Esophagus mucosa (tissue), 1 donor: ENCODE measurements at regions not wholly inside any gene's neighbourhood (a gene's known extent, or its start where the extent isn't known, plus 50 kb on each side); places are given as distances from the start of the nearest gene placed in this dataset.
"Not testable (repeated sequence)": the region's sequence is repeated elsewhere in the genome, so short reads cannot be mapped to it uniquely, and the experiment has no call there.

Experiments used
- ATAC-seq: fragments of 200-7000 bp; cut with Tn5 transposase; one replicate; pipeline ENCODE4 v1.9.1; 2020
- donor health status: DM: yes; HTN: yes; CAD: no.

DNA sequence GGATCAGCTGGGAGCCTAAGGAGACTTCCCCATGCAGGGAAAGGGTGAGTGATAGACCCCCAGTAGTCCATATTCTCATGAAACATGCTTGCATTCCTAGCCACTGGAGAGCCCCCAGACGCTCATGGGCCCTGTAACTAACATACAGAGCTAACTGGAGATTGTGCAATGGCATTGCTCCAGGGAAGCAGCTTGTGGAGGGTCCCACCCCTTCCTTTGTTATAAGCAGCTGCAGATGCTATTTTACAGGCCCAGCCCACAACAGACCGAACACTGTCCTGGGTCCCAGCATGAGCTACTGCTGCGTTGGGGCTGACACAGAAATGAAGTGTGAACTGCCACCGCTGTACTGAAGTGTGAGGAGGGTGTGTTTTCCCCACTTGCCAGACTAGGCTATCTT is 1465.7 kb upstream of the DIAPH2 start:
- ATAC-seq = no peak

DNA sequence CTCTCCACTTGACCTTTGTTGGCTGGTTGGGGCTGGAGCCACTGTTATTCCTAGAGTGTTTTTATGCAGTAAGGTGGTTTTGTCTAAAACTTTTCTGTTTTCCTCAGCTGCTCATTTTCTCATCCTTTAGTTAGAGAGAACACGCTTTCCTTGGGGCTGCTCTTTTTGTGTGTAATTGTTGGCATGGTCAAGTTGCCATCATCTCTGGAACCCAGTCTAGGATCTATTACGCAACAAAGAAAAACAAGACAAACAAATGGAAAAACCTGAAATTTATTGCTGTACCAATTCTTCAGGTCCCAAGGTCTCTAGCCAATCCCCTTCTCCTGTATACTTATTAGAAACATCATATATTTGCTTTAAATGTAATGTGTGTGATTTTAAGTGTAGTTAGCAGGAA is 1436.3 kb upstream of the DIAPH2 start:
- no peak for ATAC-seq

DNA sequence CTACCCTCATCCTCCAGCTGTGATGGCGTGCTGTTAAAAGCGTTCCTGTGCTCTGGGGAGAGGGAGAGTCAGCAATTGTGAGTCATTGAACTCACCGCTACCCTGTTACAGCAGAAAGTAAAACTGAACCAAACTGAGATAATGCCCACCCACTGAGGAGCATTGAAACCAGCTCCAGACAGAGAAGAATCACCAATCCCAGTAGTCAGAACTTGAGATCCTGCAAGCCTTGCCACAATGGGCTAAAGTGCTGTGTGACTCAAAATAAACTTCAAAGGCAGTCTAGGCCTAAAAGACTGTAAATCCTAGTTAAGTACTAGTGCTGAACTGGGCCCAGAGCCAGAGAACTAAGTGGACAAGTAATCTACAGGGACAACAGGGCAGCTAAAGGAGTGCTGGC is 1394.2 kb upstream of the DIAPH2 start:
- ATAC-seq = peak; percentile 42

DNA sequence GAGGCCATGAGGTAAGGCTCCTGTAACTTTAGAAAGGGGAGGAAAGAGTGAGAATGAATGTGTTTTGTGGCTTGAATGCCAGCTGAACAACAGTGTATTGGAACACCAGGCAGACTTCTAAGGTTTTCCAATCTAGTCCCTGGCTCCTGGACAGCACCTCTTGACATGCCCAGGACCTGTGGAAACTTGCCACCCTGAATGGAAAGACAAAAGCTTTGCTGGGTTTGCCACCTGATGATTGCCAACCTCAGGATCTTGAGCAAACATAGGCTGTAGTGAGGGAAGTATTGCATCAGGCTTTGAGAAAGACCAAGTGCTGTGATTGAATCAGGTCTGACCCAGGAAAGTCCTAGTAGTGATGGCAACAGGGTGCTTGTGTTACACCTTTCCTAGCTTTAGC is 1393.1 kb upstream of the DIAPH2 start:
- ATAC-seq = peak; percentile 74

DNA sequence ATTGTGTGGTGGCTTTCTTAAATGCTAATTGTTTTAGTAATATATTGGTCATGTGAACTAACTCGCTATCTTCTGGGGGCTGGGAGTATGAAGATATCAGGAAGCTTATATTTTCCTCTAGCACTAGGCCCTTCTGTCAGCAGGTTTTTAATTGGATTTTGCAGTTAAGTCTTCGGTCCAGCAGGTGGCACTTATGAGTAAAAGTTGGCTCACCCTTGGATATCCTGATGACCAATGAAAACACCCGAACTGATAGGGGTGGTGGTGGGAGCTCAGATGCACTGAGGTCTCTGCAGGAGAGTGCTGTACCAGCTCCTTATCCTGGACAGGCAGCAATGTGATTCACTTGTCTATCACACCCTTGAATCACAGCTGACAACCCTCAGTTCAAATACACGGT is 1365.8 kb upstream of the DIAPH2 start:
- ATAC-seq = no peak

DNA sequence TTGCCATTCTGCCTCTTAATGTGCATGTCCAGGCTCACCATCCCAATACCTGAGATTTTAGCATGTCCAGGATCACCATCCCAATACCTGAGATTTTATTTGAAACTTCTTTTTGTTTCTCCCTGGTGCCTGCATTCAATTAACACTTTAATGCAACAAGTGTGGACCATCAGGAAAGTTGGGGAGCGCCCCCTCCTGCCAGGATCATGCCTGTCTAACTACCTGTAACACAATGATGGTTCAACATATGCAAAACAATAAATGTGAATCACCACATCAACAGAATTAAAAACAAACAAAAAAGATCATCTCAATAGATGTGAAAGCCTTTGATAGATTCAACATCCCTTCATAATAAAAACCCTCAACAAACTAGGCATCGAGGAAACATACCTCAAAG is 1359.5 kb upstream of the DIAPH2 start:
- ATAC-seq = no peak

DNA sequence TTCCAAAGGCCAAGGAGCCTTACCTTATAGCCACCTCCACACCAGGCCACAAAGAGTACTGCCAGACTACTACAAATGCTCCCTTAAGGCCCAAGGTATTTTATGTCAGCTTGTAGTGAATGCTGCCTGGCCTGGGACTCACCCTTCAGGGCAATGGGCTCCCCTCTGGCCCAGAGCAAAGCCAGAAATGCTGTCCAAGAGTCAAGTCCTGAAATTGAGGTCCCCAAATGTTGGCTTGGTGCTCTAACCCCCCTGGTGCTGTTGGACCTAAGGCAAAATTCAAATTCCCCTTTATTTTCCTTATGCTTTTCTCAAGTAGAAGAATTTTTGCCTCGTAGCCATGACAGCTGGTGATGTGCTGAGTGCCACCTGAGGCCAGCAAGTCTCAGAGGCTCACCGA is 1354.3 kb upstream of the DIAPH2 start:
- ATAC-seq = no peak

DNA sequence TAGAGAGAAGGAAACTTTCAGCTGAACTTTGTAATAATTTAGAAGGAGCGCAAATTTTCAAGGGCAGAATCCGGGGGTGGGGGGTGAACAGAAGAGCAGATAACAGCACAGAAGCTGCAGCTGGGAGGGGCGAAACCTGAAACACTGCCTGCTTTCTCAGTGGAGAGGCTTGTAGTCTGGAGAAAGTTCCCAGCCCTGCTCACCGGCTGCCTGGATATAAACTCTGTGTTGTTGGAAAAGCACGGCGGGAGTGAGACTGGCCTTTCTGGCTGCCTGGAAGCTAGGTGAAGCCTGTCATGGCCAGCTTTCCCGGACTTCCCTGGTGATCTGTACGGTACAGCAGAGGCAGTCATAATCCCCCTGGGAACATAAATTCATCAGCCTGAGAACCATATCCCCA is 1352.1 kb upstream of the DIAPH2 start:
- ATAC-seq = no peak

DNA sequence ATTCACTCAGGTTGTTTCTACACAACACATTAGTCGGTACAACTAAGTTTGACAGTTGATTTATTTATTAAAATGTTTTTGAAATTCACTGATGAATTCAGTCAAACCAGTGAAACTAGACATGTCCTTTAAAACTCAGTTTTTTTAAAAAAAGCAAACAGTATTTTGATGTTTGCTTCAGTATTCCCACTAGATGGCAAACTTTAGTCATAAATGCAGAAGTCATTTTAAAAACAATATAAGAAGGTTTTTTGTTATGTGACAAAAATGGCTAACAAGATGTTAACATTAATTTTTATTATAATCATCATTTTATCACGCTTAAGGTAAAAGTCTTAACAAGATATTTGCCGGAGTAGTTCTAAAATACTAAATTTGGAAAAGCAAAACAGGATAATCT is 1337.8 kb upstream of the DIAPH2 start:
- ATAC-seq = no peak

DNA sequence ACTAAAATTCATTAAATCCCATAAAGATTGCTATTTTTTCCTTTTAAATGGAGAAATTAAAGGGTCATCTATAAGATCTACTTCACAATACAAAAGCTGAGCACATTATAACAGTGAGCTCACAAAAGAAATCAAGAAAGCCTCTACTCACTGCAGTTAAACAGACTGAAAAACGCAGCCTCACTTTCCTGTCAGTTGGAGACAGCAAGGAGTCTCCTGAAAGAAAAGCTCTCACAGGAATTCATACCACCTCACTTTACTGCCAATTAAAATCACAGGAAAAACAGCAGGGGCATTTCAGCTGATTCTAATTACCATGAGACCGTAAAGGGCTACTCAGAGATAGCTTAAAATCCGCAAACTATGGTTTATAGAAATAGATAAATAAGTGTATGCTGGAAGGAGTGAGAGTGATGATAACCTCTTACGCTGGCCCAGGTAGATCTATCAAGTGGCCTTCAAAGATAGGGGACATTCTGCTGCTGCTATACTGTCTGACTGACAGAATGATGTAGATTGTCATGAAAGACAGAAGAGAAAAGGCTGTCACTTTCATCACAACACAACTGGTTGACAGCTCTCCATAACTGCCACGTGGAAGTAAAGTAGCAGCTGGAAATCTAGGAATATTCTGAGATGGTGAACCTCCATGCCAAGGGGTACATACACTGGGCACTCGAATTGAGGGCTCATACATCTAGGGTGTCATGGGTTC is 1333.7 kb upstream of the DIAPH2 start:
- ATAC-seq = no peak

DNA sequence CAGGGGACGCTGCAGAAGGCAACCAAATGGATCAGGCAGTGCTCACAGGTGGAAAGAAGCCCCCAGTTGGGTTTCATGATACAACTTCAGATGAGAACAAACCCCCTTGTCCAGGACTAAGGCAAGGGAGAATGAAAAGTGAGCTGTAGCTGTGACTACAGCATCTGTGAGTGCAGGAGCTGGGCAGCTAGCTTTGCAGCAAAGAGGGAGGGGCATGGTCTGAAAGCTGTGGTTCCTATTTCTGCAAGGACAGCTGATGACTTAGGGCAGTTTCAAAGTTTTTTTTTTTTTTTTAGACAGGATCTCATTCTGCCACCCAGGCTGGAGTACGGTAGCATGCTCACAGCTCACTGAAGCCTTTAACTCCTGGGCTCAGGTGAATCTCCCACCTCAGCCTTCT is 1317.4 kb upstream of the DIAPH2 start:
- ATAC-seq = no peak

DNA sequence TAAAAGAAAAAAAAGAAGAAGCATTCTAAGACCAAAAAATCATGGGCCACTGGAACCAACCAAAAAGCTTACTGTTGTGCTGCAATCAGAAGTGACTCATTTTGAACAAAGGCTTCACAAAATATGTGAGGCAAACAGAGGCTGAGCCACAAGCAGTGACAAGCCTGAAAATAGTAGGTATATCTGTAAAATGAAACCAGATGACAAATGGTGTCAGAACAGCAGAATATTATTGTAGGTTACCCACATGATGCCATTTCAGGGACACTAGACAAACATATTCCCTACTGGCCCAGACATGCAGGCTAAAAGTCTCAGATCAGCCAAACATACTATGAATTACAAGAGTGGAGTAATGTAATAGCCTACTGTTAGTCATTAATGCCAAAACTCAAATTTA is 1301.8 kb upstream of the DIAPH2 start:
- ATAC-seq = peak; percentile 94

DNA sequence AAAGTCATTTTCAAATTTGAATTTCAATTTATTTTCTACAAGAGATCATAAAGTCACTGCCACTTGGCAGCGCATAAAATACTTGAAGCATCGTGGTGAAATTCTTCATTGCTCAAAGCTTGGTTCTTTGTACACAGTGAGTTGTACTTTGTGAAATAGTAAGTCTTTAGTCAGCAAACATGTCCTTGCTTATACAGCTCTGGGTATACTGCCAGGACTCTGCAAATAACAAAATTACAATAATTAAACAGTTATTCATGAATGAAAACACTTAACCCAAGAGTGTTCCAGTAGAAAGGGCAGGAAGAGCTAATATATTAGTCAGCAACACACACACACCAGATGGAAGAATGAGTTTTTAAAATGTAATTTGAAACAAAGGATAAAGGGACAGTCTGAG is 1300.9 kb upstream of the DIAPH2 start:
- peak; percentile 84 for ATAC-seq

DNA sequence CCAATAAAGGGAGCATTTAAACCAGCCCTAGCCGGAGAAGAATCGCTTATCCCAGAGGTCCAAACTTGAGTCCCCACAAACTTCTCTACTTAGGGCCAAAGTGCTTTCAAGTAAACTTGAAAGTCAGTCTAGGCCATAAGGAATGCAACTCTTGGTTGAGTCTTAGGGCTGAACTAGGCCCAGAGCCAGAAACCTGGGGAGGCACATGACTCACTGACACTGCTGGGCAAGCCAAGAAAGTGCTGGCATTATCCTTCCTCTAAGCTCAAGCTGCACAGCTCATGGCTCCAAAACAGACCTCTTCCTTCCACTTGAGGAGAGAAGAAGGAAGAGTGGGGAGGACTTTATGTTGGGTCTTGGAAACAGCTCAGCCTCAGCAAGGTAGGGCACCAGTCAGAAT is 1257.3 kb upstream of the DIAPH2 start:
- peak; percentile 85 for ATAC-seq

DNA sequence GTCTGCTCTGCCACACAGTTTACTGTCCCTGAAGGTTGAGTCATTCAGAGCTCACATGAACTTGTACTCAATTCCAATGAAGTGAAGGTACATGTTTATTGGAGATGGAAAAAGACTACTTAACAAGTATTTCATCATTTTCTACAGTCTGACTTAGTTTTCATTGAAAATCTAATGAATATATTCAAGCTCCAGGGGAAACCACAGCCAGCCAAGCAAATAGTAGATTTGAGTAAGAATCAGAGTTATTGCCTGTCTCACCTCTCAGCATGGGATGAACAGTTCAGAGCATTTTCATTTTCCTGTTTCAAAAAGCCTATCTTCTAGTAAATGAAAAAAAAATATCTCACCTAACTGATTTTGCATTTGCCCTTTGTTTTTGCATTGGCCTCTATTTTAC is 1249.4 kb upstream of the DIAPH2 start:
- no peak for ATAC-seq

DNA sequence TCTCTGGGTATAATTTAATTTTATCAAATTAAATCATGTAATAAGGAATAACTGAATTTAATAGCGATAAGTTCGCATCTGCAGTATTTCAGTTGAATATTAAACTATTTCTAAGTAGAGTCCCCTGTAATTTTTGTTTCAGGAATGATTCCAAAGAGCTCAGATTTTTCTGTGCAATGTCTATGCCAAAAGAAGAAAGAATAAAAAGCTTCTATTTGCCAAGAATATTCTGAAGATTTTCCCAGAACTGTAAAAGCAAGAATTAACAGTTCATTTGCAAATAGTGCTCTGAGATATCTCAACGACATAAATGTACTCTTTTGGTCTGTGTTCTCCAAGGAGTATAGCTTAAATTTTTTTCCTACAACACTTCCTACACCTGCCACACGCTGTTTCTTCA is 1242.8 kb upstream of the DIAPH2 start:
- ATAC-seq = no peak

DNA sequence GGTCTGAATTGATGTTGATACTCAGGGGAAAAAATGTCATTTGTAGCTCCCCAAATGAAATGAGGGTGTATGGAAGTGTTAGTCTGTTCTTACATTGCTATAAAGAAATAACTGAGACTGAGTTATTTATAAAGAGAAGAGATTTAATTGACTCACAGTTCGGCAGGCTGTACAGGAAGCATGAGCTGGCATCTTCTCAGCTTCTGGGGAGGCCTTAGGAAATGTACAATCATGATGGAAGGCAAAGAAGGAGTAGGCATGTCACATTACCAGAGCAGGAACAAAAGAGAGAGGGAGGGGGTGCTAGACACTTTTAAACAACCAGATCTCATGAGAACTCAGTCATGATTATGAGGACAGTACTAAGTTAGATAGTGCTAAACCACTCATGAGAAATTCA is 1199.9 kb upstream of the DIAPH2 start:
- ATAC-seq = no peak

DNA sequence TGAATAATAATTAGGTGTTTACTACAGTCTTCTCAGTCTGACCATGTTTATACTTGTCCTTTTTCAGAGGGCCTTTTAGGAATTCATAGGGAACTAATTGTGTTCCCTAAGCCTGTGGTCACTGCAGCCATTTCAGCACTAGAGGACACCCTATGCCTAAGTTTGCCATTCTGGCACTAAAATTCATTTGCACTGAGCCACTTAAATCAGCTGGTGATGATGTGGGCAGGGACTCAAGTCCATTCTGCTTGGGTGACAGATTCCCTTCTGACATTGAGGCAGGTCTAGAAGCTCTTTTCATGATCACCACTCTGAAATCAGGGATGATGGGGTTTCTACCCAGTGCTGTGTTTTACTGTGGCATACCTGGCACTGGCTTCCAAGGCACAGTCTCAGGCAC is 1178.9 kb upstream of the DIAPH2 start:
- ATAC-seq = peak; percentile 45

DNA sequence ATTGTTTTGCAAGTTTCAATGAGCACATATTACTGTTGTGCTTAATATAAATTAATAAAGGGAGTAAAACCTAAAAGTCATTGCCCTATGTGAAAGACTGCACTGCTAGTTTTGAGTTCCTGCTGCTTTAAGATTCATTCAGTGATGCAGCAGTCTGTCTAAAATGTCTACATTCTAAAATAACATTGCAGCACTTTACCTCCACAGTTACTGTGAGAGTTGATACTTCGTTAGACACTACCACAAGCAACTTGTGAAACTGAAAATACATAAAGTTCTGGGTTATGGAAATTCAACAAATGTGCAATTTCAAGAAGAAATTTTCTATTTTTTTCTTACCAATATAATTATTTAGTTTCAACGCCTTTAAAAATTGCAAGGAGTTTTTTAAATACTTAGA is 1175.2 kb upstream of the DIAPH2 start:
- ATAC-seq = no peak

DNA sequence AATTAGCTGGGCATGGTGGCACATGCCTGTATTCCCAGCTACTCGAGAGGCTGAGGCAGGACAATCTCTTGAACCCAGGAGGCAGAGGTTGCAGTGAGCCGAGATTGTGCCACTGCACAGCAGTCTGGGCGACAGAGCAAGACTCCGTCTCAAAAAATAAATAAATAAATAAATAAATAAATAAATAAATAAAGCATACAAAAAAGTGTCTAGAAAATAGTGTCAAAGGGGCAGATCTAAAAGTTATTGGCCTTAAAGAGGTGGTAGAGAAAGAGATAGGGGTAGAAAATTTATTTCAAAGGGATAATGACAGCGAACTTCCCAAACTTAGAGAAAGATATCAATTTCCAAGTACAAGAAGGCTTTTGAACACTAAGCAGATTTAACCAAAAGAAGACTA is 1160.6 kb upstream of the DIAPH2 start:
- not testable (repeated sequence) for ATAC-seq

DNA sequence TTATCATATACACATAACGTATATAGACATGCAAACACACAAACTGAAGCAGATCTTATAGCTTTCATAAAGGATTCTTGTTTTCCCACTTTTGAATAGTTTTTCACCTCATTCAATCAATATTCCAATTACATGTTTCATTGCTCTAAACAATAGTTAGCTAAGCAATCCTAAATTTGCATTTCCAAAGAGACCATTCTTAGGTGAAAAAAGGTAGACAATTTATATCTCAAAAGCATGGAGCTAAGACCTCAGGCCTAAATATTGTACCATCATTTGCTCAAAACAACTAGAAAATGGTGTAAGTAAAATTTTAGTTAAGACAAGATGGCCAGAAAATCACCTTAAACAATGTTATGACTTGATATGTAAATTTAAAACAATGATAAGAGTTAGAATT is 1148.5 kb upstream of the DIAPH2 start:
- no peak for ATAC-seq

DNA sequence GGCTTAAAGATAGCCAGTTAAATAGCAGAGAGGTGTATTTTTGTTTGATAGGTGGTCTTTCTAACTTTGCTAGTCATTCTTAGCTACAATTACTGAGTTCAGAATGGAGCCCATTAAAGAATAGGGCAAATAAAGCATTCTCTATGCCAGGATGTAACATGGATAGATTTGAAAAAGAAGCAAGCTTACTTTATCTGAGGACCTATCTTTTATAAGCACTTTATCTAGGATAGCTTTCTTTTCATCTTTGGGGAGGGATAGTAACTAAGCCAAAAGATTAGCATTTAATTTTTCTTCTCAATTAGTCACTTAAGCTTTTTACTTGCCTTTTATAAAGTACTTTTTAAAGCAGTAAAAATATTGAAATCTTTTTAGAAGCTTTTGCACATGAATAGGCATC is 1148.0 kb upstream of the DIAPH2 start:
- no peak for ATAC-seq

DNA sequence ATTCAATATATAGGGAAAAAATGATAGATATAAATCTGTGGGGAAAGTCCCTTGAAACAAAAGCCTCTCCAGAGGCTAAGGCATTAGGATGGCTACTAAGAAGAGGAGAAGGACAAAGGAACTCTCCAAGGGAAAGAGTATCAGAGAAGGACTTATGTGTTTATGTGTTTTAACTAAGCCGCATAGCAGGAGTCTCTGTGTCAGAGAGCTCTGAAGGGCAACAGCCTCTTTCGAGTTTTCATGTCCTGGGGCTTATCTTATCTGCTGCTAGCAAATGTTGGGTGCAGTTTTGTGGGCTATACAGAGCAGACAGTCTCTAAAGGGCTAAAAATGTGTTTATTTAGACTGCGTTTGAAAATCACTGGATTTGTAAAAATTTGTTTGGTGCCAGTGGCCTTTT is 1145.6 kb upstream of the DIAPH2 start:
- ATAC-seq = no peak

DNA sequence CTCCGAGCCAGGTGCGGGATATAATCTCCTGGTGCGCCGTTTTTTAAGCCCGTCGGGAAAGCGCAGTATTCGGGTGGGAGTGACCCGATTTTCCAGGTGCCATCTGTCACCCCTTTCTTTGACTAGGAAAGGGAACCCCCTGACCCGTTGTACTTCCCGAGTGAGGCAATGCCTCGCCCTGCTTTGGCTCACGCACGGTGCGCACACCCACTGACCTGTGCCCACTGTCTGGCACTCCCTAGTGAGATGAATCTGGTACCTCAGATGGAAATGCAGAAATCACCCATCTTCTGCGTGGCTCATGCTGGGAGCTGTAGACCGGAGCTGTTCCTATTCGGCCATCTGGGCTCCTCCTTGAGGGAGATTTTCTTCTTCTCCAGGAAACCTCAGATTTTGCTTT is 1135.1 kb upstream of the DIAPH2 start:
- ATAC-seq = not testable (repeated sequence)

DNA sequence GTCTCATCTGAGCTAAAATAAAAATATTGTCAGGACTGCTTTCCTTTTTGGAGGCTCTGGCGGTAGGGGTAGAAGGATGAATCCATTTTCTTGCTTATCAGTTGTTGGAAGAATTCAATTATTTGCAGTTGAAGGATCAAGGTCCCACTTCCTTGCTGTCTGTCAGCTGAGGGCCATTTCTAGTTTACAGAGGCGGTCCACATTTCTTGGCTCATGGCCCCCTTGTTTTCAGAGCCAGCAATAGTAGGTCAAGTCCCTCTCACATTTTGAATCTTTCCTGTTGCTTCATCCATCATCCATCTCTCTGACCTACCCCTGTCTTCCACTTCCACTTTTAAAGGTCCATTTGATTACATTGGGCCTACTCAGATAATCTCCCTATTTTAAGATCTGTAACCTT is 1099.3 kb upstream of the DIAPH2 start:
- ATAC-seq = no peak
